GM12878 (cell line): ENCODE measurements at regions not wholly inside any gene's neighbourhood (a gene's known extent, or its start where the extent isn't known, plus 50 kb on each side); places are given as distances from the start of the nearest gene placed in this dataset.

ENCODE experiments used
- CTCF ChIP-seq, 3 experiments: IDR thresholded peaks in 2 of 3; conservative IDR thresholded peaks in 1 of 3; 2 replicates each; pipeline ENCODE4 v1.5.1; 2011; ENCODE audit warnings: low read depth in 3 of 3, low read length in 3 of 3, mild to moderate bottlenecking in 3 of 3, control low read depth in 2 of 3, moderate library complexity in 2 of 3, inconsistent platforms in 1 of 3, mixed read lengths in 1 of 3; ENCODE audit not compliant: control insufficient read depth in 2 of 3, insufficient read depth in 1 of 3; ENCODE audit errors: extremely low read depth in 1 of 3
- EP300 ChIP-seq, 2 experiments: fragments of 150-350 bp in 1 of 2; IDR thresholded peaks; 2 replicates each; pipeline ENCODE4 v1.6.1; 2011 to 2012; ENCODE audit warnings: low read depth in 2 of 2, low read length in 2 of 2, borderline replicate concordance in 1 of 2, improper control_type of control experiment in 1 of 2, inconsistent platforms in 1 of 2; ENCODE audit not compliant: control insufficient read depth in 1 of 2
- GABPA ChIP-seq: IDR thresholded peaks from 2 replicates; pipeline ENCODE4 v1.6.1; 2014; ENCODE audit warnings: antibody characterized with exemption, low read depth, mild to moderate bottlenecking, inconsistent platforms
- MXI1 ChIP-seq: fragments of 150-350 bp; IDR thresholded peaks from 2 replicates; pipeline ENCODE4 v1.6.1; 2011; ENCODE audit warnings: low read depth, mild to moderate bottlenecking, inconsistent platforms, low read length, improper control_type of control experiment
- POLR2A ChIP-seq: IDR thresholded peaks from 2 replicates; pipeline ENCODE4 v1.6.1; 2011; ENCODE audit warnings: low read depth, mild to moderate bottlenecking, low read length
- POLR2AphosphoS5 ChIP-seq: IDR thresholded peaks from 2 replicates; pipeline ENCODE4 v1.6.1; 2011; ENCODE audit warnings: mild to moderate bottlenecking, low read length, inconsistent platforms
- TAF1 ChIP-seq: IDR thresholded peaks from 2 replicates; pipeline ENCODE4 v1.6.1; 2011; ENCODE audit warnings: mild to moderate bottlenecking, low read depth, low read length, borderline replicate concordance

DNA sequence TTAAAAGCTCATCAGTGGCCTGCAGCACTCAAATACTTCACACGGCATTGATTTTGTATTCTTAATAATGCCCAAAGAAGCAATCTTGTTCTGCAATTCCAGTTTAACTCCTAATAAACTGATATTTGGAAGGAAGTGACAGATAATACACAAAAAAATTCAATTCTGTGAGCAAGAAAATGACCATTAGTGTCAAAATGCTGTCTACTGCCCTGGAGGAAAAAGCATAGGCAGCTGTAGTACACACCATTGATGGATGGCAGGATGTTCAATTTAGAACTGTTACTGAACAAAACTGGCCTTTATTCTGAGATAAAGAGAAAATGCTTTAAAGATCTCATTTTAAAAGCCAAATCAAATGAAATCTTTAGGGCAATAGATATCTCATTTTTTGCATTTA is 251.3 kb upstream of the FMN2 start:
- no peak for TF ChIP-seq POLR2AphosphoS5
- TF ChIP-seq GABPA: no peak
- no peak for TF ChIP-seq POLR2A
- no peak for TF ChIP-seq MXI1
- TF ChIP-seq CTCF (IDR thresholded peaks at IDR 0.05 in 2 of 3, conservative IDR thresholded peaks at IDR 0.05 in 1 of 3; ENCODE audit: control insufficient read depth in 2 of 3, extremely low read depth in 1 of 3, insufficient read depth in 1 of 3, low read depth in 3 of 3, low read length in 3 of 3): no peak
- no peak for TF ChIP-seq TAF1
- TF ChIP-seq EP300 (IDR thresholded peaks at IDR 0.05; ENCODE audit: borderline replicate concordance in 1 of 2, control insufficient read depth in 1 of 2, low read depth in 2 of 2, low read length in 2 of 2): no peak
